ENCODE measurements at regions not wholly inside any gene's neighbourhood (a gene's known extent, or its start where the extent isn't known, plus 50 kb on each side); places are given as distances from the start of the nearest gene placed in this dataset.

DNA sequence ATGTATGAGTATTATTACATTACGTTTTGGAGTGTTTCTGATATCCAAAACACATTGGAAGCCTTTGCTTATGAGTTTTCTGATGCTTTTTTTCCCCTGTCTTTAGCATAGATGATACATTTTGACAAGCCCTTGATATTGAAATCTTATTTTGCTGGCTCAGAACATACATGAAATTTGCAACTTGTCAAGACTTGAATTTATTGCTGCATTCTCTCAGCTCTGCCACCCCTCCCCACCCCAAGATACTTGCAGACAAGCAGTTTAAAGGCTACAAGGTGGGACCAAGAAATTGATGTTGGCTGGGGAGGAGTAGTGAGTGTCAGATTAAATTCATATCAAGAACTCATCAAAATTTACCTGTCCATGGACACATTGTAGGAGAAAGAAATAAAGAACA is 160.2 kb downstream of the GJA1 start:
- TF ChIP-seq POLR2AphosphoS5 (IDR thresholded peaks at IDR 0.05; ENCODE audit: low read depth, low read length) (no peak), TAF1 (IDR thresholded peaks at IDR 0.05; ENCODE audit: borderline replicate concordance, insufficient read depth, low read length) (no peak), SIN3A (IDR thresholded peaks at IDR 0.05; ENCODE audit: borderline replicate concordance, insufficient read depth, low read length) (no peak), FOXP2 (optimal IDR thresholded peaks at IDR 0.05; ENCODE audit: borderline replicate concordance, extremely low read depth, extremely low read length, insufficient read depth) (no peak)
- TF ChIP-seq, protein P1, sequence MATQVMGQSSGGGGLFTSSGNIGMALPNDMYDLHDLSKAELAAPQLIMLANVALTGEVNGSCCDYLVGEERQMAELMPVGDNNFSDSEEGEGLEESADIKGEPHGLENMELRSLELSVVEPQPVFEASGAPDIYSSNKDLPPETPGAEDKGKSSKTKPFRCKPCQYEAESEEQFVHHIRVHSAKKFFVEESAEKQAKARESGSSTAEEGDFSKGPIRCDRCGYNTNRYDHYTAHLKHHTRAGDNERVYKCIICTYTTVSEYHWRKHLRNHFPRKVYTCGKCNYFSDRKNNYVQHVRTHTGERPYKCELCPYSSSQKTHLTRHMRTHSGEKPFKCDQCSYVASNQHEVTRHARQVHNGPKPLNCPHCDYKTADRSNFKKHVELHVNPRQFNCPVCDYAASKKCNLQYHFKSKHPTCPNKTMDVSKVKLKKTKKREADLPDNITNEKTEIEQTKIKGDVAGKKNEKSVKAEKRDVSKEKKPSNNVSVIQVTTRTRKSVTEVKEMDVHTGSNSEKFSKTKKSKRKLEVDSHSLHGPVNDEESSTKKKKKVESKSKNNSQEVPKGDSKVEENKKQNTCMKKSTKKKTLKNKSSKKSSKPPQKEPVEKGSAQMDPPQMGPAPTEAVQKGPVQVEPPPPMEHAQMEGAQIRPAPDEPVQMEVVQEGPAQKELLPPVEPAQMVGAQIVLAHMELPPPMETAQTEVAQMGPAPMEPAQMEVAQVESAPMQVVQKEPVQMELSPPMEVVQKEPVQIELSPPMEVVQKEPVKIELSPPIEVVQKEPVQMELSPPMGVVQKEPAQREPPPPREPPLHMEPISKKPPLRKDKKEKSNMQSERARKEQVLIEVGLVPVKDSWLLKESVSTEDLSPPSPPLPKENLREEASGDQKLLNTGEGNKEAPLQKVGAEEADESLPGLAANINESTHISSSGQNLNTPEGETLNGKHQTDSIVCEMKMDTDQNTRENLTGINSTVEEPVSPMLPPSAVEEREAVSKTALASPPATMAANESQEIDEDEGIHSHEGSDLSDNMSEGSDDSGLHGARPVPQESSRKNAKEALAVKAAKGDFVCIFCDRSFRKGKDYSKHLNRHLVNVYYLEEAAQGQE (IDR thresholded peaks at IDR 0.05; ENCODE audit: insufficient read depth in 1 of 2, low read depth in 2 of 2, low read length in 2 of 2): no peak

Measured in PFSK-1 (cell line).